K562 (cell line): ENCODE measurements at regions not wholly inside any gene's neighbourhood (a gene's known extent, or its start where the extent isn't known, plus 50 kb on each side); places are given as distances from the start of the nearest gene placed in this dataset.

ENCODE experiments used
- BHLHE40 ChIP-seq: IDR thresholded peaks from 2 replicates; pipeline ENCODE4 v1.6.1; 2011; ENCODE audit warnings: low read length, improper control_type of control experiment
- E2F3 ChIP-seq: fragments of 250-450 bp; sonication (Bioruptor Pico); IDR thresholded peaks from 2 replicates; pipeline ENCODE4 v1.4.0; 2020; ENCODE audit warnings: mild to moderate bottlenecking
- FOSL1 ChIP-seq: fragments of 200-800 bp; sonication (Bioruptor generic); conservative IDR thresholded peaks from 2 replicates; pipeline ENCODE4 v1.6.1; 2016; ENCODE audit warnings: missing genetic modification characterization, missing compliant biosample characterization
- HNRNPLL ChIP-seq: fragments of 200-400 bp; formaldehyde crosslinking; IDR thresholded peaks from 2 replicates; pipeline ENCODE4 v1.6.1; 2017; ENCODE audit warnings: low read length, low read depth, mild to moderate bottlenecking; ENCODE audit not compliant: poor library complexity, severe bottlenecking
- JUNB ChIP-seq: fragments of 450-650 bp; formaldehyde crosslinking; conservative IDR thresholded peaks from 2 replicates; pipeline ENCODE4 v1.4.0; 2020; ENCODE audit warnings: mild to moderate bottlenecking
- KLF10 ChIP-seq: fragments of 250-450 bp; sonication (Bioruptor Pico); IDR thresholded peaks from 2 replicates; pipeline ENCODE4 v1.6.1; 2021; ENCODE audit warnings: matching md5 sums
- MLLT1 ChIP-seq, 2 experiments: fragments of 450-650 bp; IDR thresholded peaks; 2 replicates each; pipeline ENCODE4 v1.6.1; 2016
- NFRKB ChIP-seq: fragments of 450-650 bp; IDR thresholded peaks from 2 replicates; pipeline ENCODE4 v1.6.1; 2016; ENCODE audit warnings: low read depth
- NR2C2 ChIP-seq, 2 experiments: fragments of 200-800 bp in 1 of 2; sonication (Bioruptor generic) in 1 of 2; sonication (generic) in 1 of 2; formaldehyde crosslinking in 1 of 2; IDR thresholded peaks; 2 replicates each; pipeline versions ENCODE4 v1.6.1 to v1.8.0; 2016 to 2022; ENCODE audit warnings: mild to moderate bottlenecking in 1 of 2, missing compliant biosample characterization in 1 of 2, missing genetic modification characterization in 1 of 2, missing genetic modification reagents in 1 of 2
- POLR2B ChIP-seq: fragments of 450-650 bp; IDR thresholded peaks from 2 replicates; pipeline ENCODE4 v1.6.1; 2018; ENCODE audit warnings: low read depth; ENCODE audit not compliant: partially characterized antibody
- SMARCA4 ChIP-seq: fragments of 450-650 bp; IDR thresholded peaks from 2 replicates; pipeline ENCODE4 v1.6.1; 2016
- TARDBP ChIP-seq: fragments of 450-650 bp; IDR thresholded peaks from 2 replicates; pipeline ENCODE4 v1.6.1; 2016
- ZKSCAN8 ChIP-seq: fragments of 200-800 bp; sonication (Bioruptor generic); IDR thresholded peaks from 2 replicates; pipeline ENCODE4 v1.6.1; 2016; ENCODE audit warnings: missing genetic modification characterization, missing compliant biosample characterization
- ZNF347 ChIP-seq: fragments of 450-650 bp; formaldehyde crosslinking; IDR thresholded peaks from 2 replicates; pipeline ENCODE4 v1.4.0; 2020; ENCODE audit warnings: low read depth, mild to moderate bottlenecking, moderate library complexity
- ZNF561 ChIP-seq: fragments of 450-650 bp; formaldehyde crosslinking; conservative IDR thresholded peaks from 2 replicates; pipeline ENCODE4 v1.4.0; 2020; ENCODE audit warnings: mild to moderate bottlenecking, moderate library complexity
- TF ChIP-seq, protein P1 (sequence below): fragments of 450-650 bp; IDR thresholded peaks from 2 replicates; pipeline ENCODE4 v1.6.1; 2016; ENCODE audit warnings: mild to moderate bottlenecking
- TF ChIP-seq, protein P2 (sequence below): fragments of 450-650 bp; IDR thresholded peaks from one replicate; pipeline ENCODE4 v1.6.1; 2018; ENCODE audit warnings: mild to moderate bottlenecking, moderate library complexity; ENCODE audit not compliant: partially characterized antibody
- TF ChIP-seq, protein P3 (sequence below): sonication (generic); formaldehyde crosslinking; IDR thresholded peaks from 2 replicates; pipeline ENCODE4 v1.9.0; 2022; ENCODE audit warnings: mild to moderate bottlenecking, missing genetic modification reagents
- TF ChIP-seq, protein P4 (sequence below): fragments of 200-800 bp; sonication (Bioruptor generic); IDR thresholded peaks from 2 replicates; pipeline ENCODE4 v1.6.1; 2017; ENCODE audit warnings: missing genetic modification characterization, missing compliant biosample characterization

GRCh38 chr3:72177075-72178050 lies 392.4 kb upstream of the PROK2 start (continued):
- TF ChIP-seq KLF10 (CRISPR knock-in tag) (no peak), SMARCA4 (peak; percentile 13; the same call in 1 of the 2 replicates), TARDBP (no peak), MLLT1 (IDR thresholded peaks at IDR 0.05) (peak in 1 of 2 experiments; percentile 85; a peak in 2 of 4 replicates), NR2C2 (CRISPR knock-in tag; IDR thresholded peaks at IDR 0.05) (no peak), NR2C2 (tag; IDR thresholded peaks at IDR 0.05) (peak; percentile 35; the same call in 1 of the 2 replicates), JUNB (CRISPR knock-in tag) (0 out of 2 replicates have a peak, but pooled peaks have one; percentile 29), FOSL1 (tag) (peak; percentile 33; the same call in 1 of the 2 replicates), ZKSCAN8 (CRISPR knock-in tag) (0 out of 2 replicates have a peak, but pooled peaks have one; percentile 36), E2F3 (CRISPR knock-in tag) (peak; percentile 52; the same call in 1 of the 2 replicates), NFRKB (peak; percentile 71), BHLHE40 (peak; percentile 57; the same call in 1 of the 2 replicates), POLR2B (no peak), ZNF561 (CRISPR knock-in tag) (no peak), HNRNPLL (no peak), ZNF347 (no peak)
- TF ChIP-seq, protein P1, sequence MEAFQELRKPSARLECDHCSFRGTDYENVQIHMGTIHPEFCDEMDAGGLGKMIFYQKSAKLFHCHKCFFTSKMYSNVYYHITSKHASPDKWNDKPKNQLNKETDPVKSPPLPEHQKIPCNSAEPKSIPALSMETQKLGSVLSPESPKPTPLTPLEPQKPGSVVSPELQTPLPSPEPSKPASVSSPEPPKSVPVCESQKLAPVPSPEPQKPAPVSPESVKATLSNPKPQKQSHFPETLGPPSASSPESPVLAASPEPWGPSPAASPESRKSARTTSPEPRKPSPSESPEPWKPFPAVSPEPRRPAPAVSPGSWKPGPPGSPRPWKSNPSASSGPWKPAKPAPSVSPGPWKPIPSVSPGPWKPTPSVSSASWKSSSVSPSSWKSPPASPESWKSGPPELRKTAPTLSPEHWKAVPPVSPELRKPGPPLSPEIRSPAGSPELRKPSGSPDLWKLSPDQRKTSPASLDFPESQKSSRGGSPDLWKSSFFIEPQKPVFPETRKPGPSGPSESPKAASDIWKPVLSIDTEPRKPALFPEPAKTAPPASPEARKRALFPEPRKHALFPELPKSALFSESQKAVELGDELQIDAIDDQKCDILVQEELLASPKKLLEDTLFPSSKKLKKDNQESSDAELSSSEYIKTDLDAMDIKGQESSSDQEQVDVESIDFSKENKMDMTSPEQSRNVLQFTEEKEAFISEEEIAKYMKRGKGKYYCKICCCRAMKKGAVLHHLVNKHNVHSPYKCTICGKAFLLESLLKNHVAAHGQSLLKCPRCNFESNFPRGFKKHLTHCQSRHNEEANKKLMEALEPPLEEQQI = no peak
- TF ChIP-seq, protein P2, sequence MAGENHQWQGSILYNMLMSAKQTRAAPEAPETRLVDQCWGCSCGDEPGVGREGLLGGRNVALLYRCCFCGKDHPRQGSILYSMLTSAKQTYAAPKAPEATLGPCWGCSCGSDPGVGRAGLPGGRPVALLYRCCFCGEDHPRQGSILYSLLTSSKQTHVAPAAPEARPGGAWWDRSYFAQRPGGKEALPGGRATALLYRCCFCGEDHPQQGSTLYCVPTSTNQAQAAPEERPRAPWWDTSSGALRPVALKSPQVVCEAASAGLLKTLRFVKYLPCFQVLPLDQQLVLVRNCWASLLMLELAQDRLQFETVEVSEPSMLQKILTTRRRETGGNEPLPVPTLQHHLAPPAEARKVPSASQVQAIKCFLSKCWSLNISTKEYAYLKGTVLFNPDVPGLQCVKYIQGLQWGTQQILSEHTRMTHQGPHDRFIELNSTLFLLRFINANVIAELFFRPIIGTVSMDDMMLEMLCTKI = no peak
- TF ChIP-seq, protein P3, sequence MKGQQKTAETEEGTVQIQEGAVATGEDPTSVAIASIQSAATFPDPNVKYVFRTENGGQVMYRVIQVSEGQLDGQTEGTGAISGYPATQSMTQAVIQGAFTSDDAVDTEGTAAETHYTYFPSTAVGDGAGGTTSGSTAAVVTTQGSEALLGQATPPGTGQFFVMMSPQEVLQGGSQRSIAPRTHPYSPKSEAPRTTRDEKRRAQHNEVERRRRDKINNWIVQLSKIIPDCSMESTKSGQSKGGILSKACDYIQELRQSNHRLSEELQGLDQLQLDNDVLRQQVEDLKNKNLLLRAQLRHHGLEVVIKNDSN (CRISPR knock-in tag) = no peak
- TF ChIP-seq, protein P4, sequence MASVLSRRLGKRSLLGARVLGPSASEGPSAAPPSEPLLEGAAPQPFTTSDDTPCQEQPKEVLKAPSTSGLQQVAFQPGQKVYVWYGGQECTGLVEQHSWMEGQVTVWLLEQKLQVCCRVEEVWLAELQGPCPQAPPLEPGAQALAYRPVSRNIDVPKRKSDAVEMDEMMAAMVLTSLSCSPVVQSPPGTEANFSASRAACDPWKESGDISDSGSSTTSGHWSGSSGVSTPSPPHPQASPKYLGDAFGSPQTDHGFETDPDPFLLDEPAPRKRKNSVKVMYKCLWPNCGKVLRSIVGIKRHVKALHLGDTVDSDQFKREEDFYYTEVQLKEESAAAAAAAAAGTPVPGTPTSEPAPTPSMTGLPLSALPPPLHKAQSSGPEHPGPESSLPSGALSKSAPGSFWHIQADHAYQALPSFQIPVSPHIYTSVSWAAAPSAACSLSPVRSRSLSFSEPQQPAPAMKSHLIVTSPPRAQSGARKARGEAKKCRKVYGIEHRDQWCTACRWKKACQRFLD (CRISPR knock-in tag) = no peak
